MM.1S (cell line): ENCODE measurements at regions not wholly inside any gene's neighbourhood (a gene's known extent, or its start where the extent isn't known, plus 50 kb on each side); places are given as distances from the start of the nearest gene placed in this dataset.

Experiments used
- EZH2phosphoT487 ChIP-seq: fragments of 300-600 bp; sonication (generic); IDR thresholded peaks from 2 replicates; pipeline ENCODE4 v1.6.1; 2018; ENCODE audit warnings: antibody characterized with exemption, low read length
- TF ChIP-seq, protein P1 (sequence below): fragments of 300-600 bp; sonication (generic); IDR thresholded peaks from 2 replicates; pipeline ENCODE4 v1.5.1; 2016; ENCODE audit warnings: antibody characterized with exemption, low read length, mixed read lengths

GRCh38 chr12:24246934-24247333 is 297.5 kb upstream of the SOX5 start:
- TF ChIP-seq, protein P1, sequence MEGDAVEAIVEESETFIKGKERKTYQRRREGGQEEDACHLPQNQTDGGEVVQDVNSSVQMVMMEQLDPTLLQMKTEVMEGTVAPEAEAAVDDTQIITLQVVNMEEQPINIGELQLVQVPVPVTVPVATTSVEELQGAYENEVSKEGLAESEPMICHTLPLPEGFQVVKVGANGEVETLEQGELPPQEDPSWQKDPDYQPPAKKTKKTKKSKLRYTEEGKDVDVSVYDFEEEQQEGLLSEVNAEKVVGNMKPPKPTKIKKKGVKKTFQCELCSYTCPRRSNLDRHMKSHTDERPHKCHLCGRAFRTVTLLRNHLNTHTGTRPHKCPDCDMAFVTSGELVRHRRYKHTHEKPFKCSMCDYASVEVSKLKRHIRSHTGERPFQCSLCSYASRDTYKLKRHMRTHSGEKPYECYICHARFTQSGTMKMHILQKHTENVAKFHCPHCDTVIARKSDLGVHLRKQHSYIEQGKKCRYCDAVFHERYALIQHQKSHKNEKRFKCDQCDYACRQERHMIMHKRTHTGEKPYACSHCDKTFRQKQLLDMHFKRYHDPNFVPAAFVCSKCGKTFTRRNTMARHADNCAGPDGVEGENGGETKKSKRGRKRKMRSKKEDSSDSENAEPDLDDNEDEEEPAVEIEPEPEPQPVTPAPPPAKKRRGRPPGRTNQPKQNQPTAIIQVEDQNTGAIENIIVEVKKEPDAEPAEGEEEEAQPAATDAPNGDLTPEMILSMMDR: no peak
- TF ChIP-seq EZH2phosphoT487: no peak
